Breast epithelium (tissue), 4 donors: ENCODE measurements at regions not wholly inside any gene's neighbourhood (a gene's known extent, or its start where the extent isn't known, plus 50 kb on each side); places are given as distances from the start of the nearest gene placed in this dataset.

Experiments
- DNase-seq, 2 donors: peaks; one replicate each; pipeline ENCODE4 v3.0.0-alpha.2; 2019; ENCODE audit warnings: low spot score in 2 of 2
- H3K27ac ChIP-seq, 2 donors: fragments of 200-600 bp; sonication (generic) in 1 of 2; one replicate each; pipeline ENCODE4 v1.5.1; 2016 to 2019; ENCODE audit warnings: mild to moderate bottlenecking in 1 of 2
- H3K27me3 ChIP-seq, 2 donors: fragments of 200-600 bp; sonication (generic) in 1 of 2; one replicate each; pipeline versions ENCODE4 v1.5.1 to v1.6.0; 2017 to 2019; ENCODE audit warnings: control low read depth in 1 of 2, mild to moderate bottlenecking in 1 of 2
- H3K36me3 ChIP-seq: fragments of 200-600 bp; one replicate; pipeline ENCODE4 v1.5.1; 2019
- H3K4me1 ChIP-seq, 2 donors: fragments of 200-600 bp; sonication (generic); one replicate each; pipeline ENCODE4 v1.5.1; 2016 to 2019; ENCODE audit warnings: control low read depth in 1 of 2
- H3K4me3 ChIP-seq, 3 donors: fragments of 200-600 bp; sonication (generic); 1 replicate in 2 of 3; 2 replicates in 1 of 3; pipeline ENCODE4 v1.5.1; 2016 to 2019; ENCODE audit warnings: mild to moderate bottlenecking in 3 of 3, moderate library complexity in 2 of 3
- H3K9me3 ChIP-seq, 2 donors: fragments of 200-600 bp; sonication (generic) in 1 of 2; one replicate each; pipeline ENCODE4 v1.5.1; 2016 to 2019; ENCODE audit warnings: control low read depth in 1 of 2
- POLR2A ChIP-seq: fragments of 450-650 bp; IDR thresholded peaks from one replicate; pipeline ENCODE4 v1.6.1; 2016; ENCODE audit warnings: antibody characterized with exemption, mild to moderate bottlenecking, moderate library complexity
- POLR2AphosphoS5 ChIP-seq, 3 donors: sonication (generic); formaldehyde crosslinking; IDR thresholded peaks; one replicate each; pipeline ENCODE4 v1.6.1; 2017; ENCODE audit warnings: antibody characterized with exemption in 3 of 3
- intact Hi-C: fragments of 100-400 bp; cut with DNase I; formaldehyde crosslinking; loops from one replicate; pipeline ENCODE4 v1.15.1; 2023; ENCODE audit warnings: low total_unique reads
- TF ChIP-seq, protein P1 (sequence below), 3 donors: fragments of 450-650 bp; IDR thresholded peaks; one replicate each; pipeline ENCODE4 v1.5.1; 2016 to 2017; ENCODE audit warnings: antibody characterized with exemption in 3 of 3, mild to moderate bottlenecking in 3 of 3, moderate library complexity in 3 of 3

DNA sequence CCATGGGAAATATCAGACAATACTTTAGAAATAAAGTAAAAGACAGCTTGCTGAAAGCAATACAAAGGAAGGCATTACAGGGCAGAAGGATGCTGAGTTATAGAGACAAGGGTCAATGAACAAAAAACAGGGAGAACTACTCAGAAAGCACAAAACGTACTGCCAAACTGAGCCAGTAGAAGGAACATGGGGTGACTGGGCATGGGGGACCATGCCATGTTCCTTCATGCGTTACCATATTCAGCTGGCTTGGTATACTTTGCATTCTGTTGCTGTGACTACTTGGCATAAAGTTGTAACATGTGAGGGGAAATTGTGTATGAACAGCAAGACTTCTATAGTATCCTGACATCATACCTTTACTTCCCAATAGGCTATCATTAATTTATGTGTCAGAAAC is 358.6 kb upstream of the LYPLAL1 start:
- H3K27me3 ChIP-seq = no peaks in the 10 kb centered on the region
- no peaks in the 10 kb centered on the region for H3K9me3 ChIP-seq
- no peaks in the 10 kb centered on the region for H3K4me1 ChIP-seq
- no peaks in the 10 kb centered on the region for H3K36me3 ChIP-seq
- no peak for DNase-seq
- intact Hi-C loops = no loop called here
- no peak overlapping the region for H3K27ac ChIP-seq
- no peak overlapping the region for H3K4me3 ChIP-seq
- no peak for TF ChIP-seq POLR2A
- TF ChIP-seq, protein P1, sequence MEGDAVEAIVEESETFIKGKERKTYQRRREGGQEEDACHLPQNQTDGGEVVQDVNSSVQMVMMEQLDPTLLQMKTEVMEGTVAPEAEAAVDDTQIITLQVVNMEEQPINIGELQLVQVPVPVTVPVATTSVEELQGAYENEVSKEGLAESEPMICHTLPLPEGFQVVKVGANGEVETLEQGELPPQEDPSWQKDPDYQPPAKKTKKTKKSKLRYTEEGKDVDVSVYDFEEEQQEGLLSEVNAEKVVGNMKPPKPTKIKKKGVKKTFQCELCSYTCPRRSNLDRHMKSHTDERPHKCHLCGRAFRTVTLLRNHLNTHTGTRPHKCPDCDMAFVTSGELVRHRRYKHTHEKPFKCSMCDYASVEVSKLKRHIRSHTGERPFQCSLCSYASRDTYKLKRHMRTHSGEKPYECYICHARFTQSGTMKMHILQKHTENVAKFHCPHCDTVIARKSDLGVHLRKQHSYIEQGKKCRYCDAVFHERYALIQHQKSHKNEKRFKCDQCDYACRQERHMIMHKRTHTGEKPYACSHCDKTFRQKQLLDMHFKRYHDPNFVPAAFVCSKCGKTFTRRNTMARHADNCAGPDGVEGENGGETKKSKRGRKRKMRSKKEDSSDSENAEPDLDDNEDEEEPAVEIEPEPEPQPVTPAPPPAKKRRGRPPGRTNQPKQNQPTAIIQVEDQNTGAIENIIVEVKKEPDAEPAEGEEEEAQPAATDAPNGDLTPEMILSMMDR (IDR thresholded peaks at IDR 0.05) = no peak
- TF ChIP-seq POLR2AphosphoS5 (IDR thresholded peaks at IDR 0.05) = no peak

DNA sequence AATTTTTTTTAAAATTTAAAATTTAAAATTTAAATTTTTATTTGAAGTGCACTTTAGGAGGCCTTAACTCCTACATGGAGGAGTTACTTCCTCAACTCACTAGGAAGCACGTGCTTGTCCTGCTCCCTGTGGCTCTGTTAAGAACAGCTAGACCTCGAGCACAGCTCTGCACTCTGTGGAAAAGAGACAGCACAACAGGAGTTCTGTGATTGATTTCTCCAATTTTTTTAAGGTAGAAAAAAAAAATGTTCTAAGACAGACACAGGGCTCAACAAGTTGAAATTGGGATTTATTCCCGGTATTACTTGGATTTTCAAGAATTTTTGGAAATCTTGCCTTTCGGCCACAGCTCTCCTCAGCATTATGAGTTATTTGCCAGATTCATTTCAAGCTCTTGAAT is 356.6 kb upstream of the LYPLAL1 start:
- H3K27me3 ChIP-seq = no peaks in the 10 kb centered on the region
- no peak overlapping the region for H3K4me3 ChIP-seq
- H3K36me3 ChIP-seq = no peaks in the 10 kb centered on the region
- H3K4me1 ChIP-seq = no peaks in the 10 kb centered on the region
- no peaks in the 10 kb centered on the region for H3K9me3 ChIP-seq
- DNase-seq = no peak
- TF ChIP-seq POLR2AphosphoS5 (IDR thresholded peaks at IDR 0.05) (no peak), POLR2A (no peak)
- TF ChIP-seq, protein P1 (IDR thresholded peaks at IDR 0.05) = no peak
- intact Hi-C loops = no loop called here
- H3K27ac ChIP-seq = no peak overlapping the region

DNA sequence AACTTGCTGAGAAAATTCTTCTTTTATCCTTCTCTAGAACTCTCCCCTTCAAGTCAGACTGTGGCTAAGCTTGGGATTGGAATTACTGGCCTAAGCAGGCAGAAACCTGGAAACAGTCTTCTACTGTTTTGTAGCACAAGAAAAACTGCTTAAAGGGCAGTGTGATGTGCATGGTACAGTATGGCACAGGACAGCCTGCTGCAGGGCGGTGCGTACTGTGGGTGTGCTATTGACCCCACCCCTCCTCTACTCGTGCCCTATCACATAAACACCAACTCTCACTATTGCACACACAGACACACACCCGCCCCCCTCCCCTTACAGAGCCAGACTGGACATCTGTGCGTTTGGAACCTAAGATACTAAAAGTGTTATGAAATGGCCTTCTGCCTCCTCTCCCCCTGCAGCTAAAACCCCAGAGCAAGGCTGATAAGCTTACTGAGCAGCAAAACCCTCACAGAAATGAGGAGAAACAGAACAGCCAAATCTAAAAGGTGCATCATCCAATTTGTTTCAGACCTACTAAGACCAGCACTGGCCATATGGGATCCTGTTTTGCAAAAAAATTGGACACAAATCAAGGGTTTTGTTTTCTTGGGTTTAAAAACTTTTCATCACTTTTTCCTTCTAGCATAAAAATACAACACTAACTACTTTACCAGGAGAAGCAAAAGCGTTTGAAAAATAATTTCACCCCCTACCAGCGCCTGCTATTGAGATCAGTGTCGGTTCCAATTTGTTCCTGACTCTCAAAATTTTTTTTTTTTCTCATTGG is 355.8 kb upstream of the LYPLAL1 start:
- intact Hi-C loops = no loop called here
- H3K27ac ChIP-seq = no peak overlapping the region

DNA sequence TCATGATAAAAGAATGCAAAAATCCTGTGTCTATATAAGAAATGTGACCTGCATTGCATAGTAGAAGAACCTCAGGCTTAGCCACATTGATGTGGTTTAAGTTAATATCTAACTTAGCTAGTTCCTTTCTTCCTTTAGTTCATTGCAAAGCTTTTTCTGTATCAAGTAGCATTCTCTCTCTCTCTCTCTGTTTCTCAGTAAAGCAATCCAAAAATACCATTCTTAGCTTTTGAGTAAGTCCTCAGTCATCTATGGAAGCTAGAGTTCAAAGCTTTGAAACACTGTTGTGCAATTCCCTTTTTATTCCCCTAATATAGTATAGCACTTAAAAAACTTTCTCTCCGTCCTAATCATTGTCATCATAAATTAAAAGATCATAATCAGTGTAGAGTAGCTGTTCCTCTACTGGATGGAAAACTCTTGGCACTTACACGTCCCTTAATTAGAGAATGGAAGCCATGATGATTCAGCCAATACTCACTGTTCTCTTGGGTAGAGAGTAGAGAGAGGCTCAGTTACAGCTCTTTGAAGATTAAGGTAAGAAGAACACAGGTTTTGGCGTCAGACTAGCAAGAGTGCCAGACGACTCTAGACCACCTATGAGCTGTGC is 350.3 kb upstream of the LYPLAL1 start:
- Histone ChIP-seq H3K36me3 (no peaks in the 10 kb centered on the region), H3K9me3 (no peaks in the 10 kb centered on the region), H3K27ac (no peak overlapping the region), H3K27me3 (no peaks in the 10 kb centered on the region), H3K4me3 (no peak overlapping the region), H3K4me1 (no peaks in the 10 kb centered on the region)
- no peak for DNase-seq
- no peak for TF ChIP-seq POLR2A
- TF ChIP-seq, protein P1 (IDR thresholded peaks at IDR 0.05) = no peak
- TF ChIP-seq POLR2AphosphoS5 (IDR thresholded peaks at IDR 0.05) = no peak
- intact Hi-C loops = no loop called here

More for the DNA sequence above, 355.8 kb upstream of the LYPLAL1 start:
- H3K9me3 ChIP-seq = no peaks in the 10 kb centered on the region
- H3K4me3 ChIP-seq = no peak overlapping the region
- no peaks in the 10 kb centered on the region for H3K27me3 ChIP-seq
- TF ChIP-seq POLR2AphosphoS5 (IDR thresholded peaks at IDR 0.05) (no peak), POLR2A (no peak)
- TF ChIP-seq, protein P1 (IDR thresholded peaks at IDR 0.05) = no peak
- no peak for DNase-seq
- H3K36me3 ChIP-seq = no peaks in the 10 kb centered on the region
- H3K4me1 ChIP-seq = no peaks in the 10 kb centered on the region

DNA sequence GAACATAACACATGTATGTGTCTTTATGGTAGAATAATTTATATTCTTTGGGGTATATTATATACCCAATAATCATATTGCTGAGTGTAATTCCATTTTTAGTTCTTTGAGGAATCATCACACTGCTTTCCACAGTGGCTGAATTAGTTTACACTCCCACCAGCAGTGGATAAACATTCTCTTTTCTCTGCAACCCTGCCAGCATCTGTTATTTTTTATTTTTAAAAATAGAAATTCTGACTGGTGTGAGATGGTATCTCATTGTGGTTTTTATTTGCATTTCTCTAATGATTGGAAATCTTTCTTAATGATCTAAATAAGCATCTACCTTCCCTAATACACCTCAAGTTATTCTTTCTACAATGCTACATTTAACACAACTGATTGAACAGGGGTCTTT is 346.2 kb upstream of the LYPLAL1 start:
- H3K36me3 ChIP-seq = no peaks in the 10 kb centered on the region
- H3K4me1 ChIP-seq = no peaks in the 10 kb centered on the region
- TF ChIP-seq POLR2A (no peak), POLR2AphosphoS5 (IDR thresholded peaks at IDR 0.05) (no peak)
- TF ChIP-seq, protein P1 (IDR thresholded peaks at IDR 0.05) = no peak
- H3K27ac ChIP-seq = no peak overlapping the region
- H3K27me3 ChIP-seq = no peaks in the 10 kb centered on the region
- H3K4me3 ChIP-seq = no peak overlapping the region
- DNase-seq = no peak
- no peaks in the 10 kb centered on the region for H3K9me3 ChIP-seq
- intact Hi-C loops = no loop called here
